MM.1S (cell line): ENCODE measurements at regions not wholly inside any gene's neighbourhood (a gene's known extent, or its start where the extent isn't known, plus 50 kb on each side); places are given as distances from the start of the nearest gene placed in this dataset.

Source experiments
- EZH2phosphoT487 ChIP-seq: fragments of 300-600 bp; sonication (generic); IDR thresholded peaks from 2 replicates; pipeline ENCODE4 v1.6.1; 2018; ENCODE audit warnings: antibody characterized with exemption, low read length
- TF ChIP-seq, protein P1 (sequence below): fragments of 300-600 bp; sonication (generic); IDR thresholded peaks from 2 replicates; pipeline ENCODE4 v1.5.1; 2016; ENCODE audit warnings: antibody characterized with exemption, low read length, mixed read lengths

- no peak for TF ChIP-seq EZH2phosphoT487
- TF ChIP-seq, protein P1, sequence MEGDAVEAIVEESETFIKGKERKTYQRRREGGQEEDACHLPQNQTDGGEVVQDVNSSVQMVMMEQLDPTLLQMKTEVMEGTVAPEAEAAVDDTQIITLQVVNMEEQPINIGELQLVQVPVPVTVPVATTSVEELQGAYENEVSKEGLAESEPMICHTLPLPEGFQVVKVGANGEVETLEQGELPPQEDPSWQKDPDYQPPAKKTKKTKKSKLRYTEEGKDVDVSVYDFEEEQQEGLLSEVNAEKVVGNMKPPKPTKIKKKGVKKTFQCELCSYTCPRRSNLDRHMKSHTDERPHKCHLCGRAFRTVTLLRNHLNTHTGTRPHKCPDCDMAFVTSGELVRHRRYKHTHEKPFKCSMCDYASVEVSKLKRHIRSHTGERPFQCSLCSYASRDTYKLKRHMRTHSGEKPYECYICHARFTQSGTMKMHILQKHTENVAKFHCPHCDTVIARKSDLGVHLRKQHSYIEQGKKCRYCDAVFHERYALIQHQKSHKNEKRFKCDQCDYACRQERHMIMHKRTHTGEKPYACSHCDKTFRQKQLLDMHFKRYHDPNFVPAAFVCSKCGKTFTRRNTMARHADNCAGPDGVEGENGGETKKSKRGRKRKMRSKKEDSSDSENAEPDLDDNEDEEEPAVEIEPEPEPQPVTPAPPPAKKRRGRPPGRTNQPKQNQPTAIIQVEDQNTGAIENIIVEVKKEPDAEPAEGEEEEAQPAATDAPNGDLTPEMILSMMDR = no peak
These were observed 65.2 kb upstream of the SIAH1 start for GRCh38 chr16:48450367-48450766.
